ES-I3 (cell line): ENCODE measurements at regions not wholly inside any gene's neighbourhood (a gene's known extent, or its start where the extent isn't known, plus 50 kb on each side); places are given as distances from the start of the nearest gene placed in this dataset.
"Not testable (repeated sequence)": the region's sequence is repeated elsewhere in the genome, so short reads cannot be mapped to it uniquely, and the experiment has no call there.

ENCODE experiments used
- H3K36me3 ChIP-seq: 2 replicates; pipeline ENCODE4 v1.6.1; 2013; ENCODE audit warnings: mild to moderate bottlenecking, low read length, control low read depth, moderate library complexity; ENCODE audit not compliant: insufficient read depth
- H3K4me1 ChIP-seq: 2 replicates; pipeline ENCODE4 v1.6.1; 2013; ENCODE audit warnings: mild to moderate bottlenecking, control low read depth, low read length; ENCODE audit not compliant: insufficient read depth
- H3K9ac ChIP-seq: 2 replicates; pipeline ENCODE4 v1.6.1; 2013; ENCODE audit warnings: low read depth, mild to moderate bottlenecking, low read length, moderate library complexity
- H3K9me3 ChIP-seq: 2 replicates; pipeline ENCODE4 v1.6.1; 2013; ENCODE audit warnings: mild to moderate bottlenecking, low read length, moderate library complexity; ENCODE audit not compliant: control insufficient read depth, insufficient read depth

DNA sequence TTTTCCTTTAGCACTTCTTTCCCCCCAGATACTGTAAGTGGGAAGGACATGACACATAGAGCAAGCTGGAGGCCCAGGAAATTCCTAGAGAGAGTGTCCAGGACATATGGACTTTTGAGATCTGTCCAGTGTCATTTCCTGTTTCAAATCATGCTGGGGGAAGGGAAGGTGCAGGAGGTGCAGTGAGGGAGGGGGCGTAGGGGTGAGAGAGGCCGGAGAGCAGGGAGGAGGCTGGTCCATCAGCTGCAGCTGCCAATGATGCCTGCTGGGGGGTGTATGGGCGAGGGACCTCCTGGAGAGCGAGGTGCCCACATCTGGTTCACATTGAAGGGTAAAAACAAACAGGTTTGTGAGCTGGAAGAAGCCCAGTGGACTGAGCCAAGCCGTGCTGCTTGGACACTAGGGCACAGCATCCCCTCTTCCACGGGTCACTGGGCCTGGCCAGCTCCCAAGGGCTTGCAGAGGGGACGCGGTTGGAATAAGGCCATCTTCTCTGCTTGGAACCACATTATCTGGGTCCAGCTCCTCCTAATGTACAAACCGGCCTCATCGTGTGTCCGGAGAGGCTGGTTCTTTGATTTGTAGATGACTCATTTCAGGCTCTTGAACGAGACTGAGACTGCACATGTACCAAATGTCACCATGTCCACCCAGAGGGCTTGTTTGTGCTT is 70.4 kb upstream of the SMURF2 start:
- Histone ChIP-seq H3K36me3 (no peaks in the 10 kb centered on the region), H3K9me3 (no peaks in the 10 kb centered on the region), H3K9ac (no peak overlapping the region), H3K4me1 (no peaks in the 10 kb centered on the region)

DNA sequence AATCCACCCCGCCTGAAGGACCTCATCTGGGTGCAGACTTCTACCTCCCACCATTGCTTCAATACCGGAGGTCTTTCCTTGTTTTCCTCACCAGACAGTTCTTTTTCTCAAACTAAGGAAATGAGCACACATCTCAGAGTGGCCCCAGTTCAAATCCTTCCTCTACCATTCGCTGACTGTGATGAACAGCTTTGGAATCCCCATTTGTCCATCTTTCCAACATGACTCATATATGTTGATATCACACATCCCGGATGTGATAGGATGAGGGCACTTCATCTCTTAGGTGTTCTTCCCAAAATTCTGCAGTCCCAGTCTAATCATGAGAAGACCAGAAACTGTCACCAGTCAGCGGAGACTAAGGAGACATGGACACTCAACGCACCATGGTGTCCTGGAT is 67.9 kb upstream of the SMURF2 start:
- H3K36me3 ChIP-seq, H3K9me3 ChIP-seq, H3K4me1 ChIP-seq, H3K9ac ChIP-seq: not testable (repeated sequence)

DNA sequence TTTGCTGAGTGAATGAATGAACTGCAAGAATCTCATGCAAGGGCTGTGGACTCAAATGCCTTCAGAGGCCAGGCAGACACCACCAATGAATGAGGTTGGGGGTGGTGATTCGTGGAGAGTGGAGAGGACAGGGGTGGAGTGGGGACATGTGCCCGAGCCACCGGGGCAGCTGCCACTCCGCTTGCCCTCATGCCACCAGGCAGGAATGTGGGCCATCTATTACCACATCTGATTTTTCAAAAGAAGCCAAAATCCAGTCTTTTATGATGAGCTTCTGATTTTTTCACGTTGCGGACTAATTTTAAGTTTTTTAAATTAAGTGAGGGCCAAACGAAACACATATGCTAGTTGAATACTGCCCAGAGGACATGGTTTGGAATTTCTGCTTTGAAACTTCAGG is 67.1 kb upstream of the SMURF2 start:
- Histone ChIP-seq H3K9ac (no peak overlapping the region), H3K36me3 (no peaks in the 10 kb centered on the region), H3K9me3 (no peaks in the 10 kb centered on the region), H3K4me1 (no peaks in the 10 kb centered on the region)

DNA sequence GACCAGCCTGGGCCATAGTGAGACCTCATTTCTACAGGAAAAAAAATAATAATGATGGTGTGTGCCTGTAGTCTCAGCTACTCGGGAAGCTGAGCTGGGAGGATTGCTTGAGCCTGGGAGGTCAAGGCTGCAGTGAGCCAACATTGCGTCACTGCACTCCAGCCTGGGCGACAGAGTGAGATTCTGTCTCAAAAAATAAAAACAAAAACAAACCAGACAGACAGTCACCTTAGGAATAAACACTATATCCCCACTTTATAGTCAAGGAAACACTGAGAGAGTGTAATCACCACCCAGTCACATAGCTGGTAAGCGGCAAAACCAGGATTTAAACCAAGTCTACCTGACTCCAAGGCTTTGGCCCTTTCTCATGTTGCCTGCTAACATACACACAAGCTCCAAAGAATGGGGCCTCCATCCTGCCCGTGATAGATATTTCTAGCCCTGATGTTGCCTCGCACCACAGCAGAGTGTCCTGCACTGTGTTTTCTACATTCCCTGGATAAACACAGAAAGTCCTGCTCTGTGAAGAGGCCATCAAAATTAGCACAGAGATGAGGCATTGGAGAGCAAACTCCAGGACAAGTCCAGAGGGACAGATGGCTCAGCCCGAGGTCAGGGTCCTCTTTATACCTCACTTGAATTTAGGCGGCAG is 66.1 kb upstream of the SMURF2 start:
- H3K4me1 ChIP-seq: no peaks in the 10 kb centered on the region
- H3K9ac ChIP-seq: no peak overlapping the region
- no peaks in the 10 kb centered on the region for H3K36me3 ChIP-seq
- H3K9me3 ChIP-seq: no peaks in the 10 kb centered on the region

DNA sequence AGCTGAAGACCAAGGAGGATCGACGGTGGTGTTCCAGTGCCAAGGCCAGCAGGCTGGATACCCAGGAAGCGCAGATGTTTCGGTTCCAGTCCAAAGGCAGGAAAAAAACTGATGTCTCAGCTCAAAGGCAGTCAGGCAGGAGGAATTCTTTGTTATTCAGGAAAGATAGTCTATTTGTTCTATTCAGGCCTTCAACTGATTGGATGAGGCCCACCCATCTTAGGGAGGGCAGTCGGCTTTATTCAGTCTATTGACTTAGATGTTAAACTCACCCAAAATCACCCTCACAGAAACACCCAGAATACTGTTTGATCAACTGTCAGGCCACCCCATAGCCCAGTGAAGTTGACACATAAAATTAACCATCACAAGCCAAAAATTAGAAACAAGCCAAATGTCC is 63.9 kb upstream of the SMURF2 start:
- not testable (repeated sequence) for H3K9ac ChIP-seq, H3K4me1 ChIP-seq, H3K36me3 ChIP-seq, H3K9me3 ChIP-seq

DNA sequence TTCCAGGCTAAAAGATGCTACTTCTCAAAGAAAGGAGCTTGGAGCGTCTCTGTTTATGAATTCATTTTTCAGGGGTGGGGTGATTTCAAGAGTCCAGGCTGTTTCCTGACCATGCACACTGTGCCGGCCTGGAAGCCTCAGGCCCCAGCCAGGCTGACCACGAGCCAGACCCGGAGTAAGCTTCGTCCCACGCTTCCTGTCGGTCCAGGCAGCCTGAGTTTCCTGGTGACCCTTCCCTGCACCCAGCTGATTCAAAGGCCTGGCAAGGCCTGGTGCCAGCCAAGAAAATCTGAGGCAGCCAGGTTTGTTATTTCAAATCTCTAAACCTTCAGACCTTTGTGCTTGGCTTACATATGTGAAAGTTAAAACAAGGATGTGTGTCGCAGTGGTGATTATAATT is 62.1 kb upstream of the SMURF2 start:
- not testable (repeated sequence) for H3K9me3 ChIP-seq, H3K9ac ChIP-seq, H3K36me3 ChIP-seq, H3K4me1 ChIP-seq

DNA sequence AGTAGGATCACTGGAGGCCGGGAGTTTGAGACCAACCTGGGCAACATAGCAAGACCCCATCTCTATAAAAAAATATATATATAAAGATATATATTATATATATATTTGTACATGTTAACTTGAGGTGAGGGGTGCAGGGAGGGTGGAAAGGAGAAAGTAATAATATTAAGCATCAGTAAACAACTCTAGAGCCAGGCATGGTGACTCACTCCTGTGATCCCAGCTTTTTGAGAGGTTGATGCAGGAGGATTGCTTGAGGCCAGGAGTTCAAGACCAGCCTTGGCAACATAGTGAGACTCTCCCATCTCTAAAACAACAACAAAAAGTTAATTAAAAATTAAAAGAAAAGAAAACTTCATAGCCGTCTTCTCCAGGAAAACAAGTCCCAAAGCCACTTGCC is 61.7 kb upstream of the SMURF2 start:
- no peaks in the 10 kb centered on the region for H3K4me1 ChIP-seq
- no peaks in the 10 kb centered on the region for H3K36me3 ChIP-seq
- no peaks in the 10 kb centered on the region for H3K9me3 ChIP-seq
- H3K9ac ChIP-seq: no peak overlapping the region

DNA sequence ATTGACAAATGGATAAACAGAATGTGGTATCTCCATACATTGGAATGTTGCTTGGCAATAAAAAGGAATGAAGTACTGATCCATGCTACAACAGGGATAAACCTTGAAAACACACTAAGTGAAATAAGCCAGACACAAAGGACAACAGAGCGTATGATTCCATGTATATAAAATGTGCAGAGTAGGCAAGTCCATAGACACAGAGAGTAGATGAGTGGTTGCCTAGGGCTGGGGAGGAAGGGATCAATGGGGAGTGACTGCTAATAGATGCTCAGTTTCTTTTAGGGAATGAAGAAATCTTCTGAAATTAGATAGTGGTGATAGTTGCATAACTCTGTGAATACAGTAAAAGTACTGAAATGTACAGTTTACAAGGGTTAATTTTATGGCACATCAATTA is 59.4 kb upstream of the SMURF2 start:
- not testable (repeated sequence) for H3K36me3 ChIP-seq, H3K4me1 ChIP-seq, H3K9me3 ChIP-seq, H3K9ac ChIP-seq

DNA sequence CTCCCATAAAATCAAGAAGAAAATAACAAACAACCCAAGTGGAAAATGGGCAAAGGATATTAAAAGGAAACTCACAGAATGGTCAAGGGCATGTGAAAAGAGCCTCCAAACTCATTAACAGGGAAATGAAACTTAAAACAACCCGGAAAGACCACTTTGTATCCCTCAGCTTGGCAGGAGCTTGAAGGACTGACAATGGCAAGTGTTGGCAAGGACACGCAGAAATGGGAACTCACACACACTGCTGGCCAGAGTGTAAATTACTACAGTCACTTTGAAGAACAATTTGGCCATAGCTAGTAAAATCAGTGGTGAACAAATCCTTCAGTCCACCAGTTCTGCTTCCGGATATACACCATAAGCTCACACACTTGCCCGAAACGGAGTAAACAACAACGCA is 58.1 kb upstream of the SMURF2 start:
- H3K9me3 ChIP-seq, H3K4me1 ChIP-seq, H3K9ac ChIP-seq, H3K36me3 ChIP-seq: not testable (repeated sequence)

DNA sequence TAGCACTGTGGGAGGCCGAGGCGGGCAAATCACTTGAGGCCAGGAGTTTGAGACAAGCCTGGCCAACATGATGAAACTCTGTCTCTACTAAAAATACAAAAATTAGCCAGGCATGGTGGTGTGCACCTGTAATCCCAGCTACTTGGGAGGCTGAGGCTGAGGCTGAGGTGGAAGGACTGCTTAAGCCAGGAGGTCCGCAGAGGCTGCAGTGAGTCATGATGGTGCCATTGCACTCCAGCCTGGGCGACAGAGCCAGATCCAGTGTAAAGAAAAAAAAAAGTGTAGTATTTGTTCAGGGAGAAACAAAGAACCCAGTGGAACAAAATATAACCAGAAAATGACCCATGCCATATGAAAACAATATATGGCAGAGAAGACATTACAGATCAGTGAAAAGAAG is 57.4 kb upstream of the SMURF2 start:
- H3K4me1 ChIP-seq, H3K9ac ChIP-seq, H3K36me3 ChIP-seq, H3K9me3 ChIP-seq: not testable (repeated sequence)

DNA sequence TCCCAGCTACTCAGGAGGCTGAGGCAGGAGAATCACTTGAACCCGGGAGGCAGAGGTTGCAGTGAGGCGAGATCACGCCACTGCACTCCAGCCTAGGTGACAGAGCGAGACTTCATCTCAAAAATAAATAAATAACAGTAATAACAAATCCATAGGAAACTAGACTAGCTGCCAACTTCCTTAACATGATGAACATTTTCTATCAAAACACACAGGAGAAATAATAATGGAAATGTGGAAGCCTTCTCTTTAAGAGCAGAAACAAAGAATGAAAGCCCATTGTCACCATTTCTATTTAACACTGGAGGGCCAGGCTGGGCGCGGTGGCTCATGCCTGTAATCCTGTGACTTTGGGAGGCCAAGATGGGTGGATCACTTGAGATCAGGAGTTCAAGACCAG is 56.7 kb upstream of the SMURF2 start:
- H3K36me3 ChIP-seq, H3K4me1 ChIP-seq, H3K9ac ChIP-seq, H3K9me3 ChIP-seq: not testable (repeated sequence)

DNA sequence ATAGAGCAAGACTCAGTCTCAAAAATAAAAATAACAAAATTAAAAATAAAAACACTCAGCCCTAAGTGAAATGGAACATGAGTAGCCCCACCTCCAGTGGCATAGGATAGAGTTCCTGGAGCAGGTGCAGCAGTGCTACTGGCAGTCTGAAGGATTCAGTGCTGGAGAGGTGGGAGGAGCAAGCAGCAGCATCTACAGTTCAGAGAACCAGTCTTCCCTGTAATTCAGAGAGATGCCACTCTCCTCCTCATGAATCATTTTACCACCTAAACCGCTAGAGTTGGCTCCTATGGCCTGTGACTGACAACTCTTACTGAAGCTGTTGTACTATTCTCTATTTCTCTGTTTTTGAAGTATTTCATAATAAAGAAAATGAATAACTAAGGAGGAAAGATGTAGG is 56.0 kb upstream of the SMURF2 start:
- Histone ChIP-seq H3K36me3 (no peaks in the 10 kb centered on the region), H3K4me1 (no peaks in the 10 kb centered on the region), H3K9me3 (no peaks in the 10 kb centered on the region)

DNA sequence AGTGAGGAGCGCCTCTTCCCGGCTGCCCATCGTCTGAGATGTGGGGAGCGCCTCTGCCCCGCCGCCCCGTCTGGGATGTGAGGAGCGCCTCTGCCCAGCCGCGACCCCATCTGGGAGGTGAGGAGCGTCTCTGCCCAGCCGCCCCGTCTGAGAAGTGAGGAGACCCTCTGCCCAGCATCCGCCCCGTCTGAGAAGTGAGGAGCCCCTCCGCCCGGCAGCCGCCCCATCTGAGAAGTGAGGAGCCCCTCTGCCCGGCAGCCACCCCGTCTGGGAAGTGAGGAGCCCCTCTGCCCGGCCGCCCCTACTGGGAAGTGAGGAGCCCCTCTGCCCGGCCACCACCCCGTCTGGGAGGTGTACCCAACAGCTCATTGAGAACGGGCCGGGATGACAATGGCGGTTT is 54.4 kb upstream of the SMURF2 start:
- H3K36me3 ChIP-seq, H3K9ac ChIP-seq, H3K9me3 ChIP-seq, H3K4me1 ChIP-seq: not testable (repeated sequence)

More for the DNA sequence above, 56.0 kb upstream of the SMURF2 start:
- H3K9ac ChIP-seq: no peak overlapping the region

DNA sequence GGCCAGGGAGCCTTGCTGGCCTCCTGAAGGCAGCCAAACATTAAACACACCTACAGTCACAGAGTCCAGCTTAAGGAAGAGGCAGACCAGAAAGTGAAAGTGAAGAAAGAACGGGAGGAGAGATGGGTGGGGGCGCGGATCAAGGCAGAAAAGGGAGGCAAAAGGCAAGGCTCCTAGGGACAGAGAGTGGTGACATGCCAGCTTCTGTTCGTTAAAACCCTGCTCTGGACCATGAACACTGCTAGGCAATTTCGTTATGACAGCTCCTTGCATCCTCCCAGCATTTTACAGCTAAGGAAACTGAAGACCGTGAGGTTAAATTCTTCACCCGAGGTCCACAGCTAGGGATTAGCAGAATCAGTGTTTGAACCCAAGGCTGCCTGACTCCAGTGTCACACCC is 51.7 kb upstream of the SMURF2 start:
- not testable (repeated sequence) for H3K9ac ChIP-seq

DNA sequence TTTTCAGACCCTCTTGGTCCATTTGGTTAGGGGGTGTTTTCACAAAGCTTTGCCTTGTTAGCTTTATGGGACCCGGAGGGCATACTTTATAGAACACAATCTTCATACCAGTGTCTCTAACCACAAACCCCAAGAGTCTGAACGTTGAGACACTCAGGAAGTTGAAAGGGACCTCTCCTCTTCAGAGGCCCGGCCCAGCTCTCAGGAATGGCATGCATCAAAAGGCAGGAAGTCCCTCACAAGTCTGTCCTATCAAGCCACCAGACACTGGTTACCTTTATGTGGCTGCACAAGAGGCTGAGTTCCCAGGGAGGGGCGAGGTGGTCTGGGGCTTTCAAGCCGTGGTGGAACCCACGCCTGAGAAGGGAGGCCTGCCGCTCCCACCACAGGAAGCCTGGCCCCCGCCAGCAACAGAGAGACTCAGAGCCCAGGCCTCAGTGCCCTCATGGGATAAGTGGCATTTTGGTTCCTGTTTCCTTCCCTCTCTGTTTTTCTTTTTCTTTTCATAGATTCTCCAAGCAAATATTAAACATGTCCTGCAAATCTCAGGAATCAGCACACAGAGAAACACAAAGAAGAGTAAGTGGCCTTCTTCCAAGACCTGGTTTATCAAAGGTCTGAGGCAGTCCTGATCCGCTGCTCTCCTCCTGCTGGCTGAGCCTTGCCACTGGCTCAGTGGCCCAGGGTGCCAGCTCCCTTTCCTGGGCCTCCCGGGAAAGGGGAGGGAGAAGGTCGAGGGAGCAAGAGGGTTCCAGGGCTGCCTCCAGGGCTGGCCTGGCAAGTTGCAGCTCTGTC is 50.6 kb upstream of the SMURF2 start:
- not testable (repeated sequence) for H3K9me3 ChIP-seq, H3K36me3 ChIP-seq, H3K9ac ChIP-seq
- H3K4me1 ChIP-seq: peaks cover 15% of the 10 kb centered on the region; the same call in 1 of the 2 replicates

More for the DNA sequence above, 51.7 kb upstream of the SMURF2 start:
- H3K36me3 ChIP-seq, H3K9me3 ChIP-seq: not testable (repeated sequence)
- H3K4me1 ChIP-seq: peaks cover 11% of the 10 kb centered on the region; the same call in 1 of the 2 replicates
